ENCODE measurements at regions not wholly inside any gene's neighbourhood (a gene's known extent, or its start where the extent isn't known, plus 50 kb on each side); places are given as distances from the start of the nearest gene placed in this dataset.

GRCh38 chr21:16788584-16788983, 724.3 kb upstream of the CXADR start:
- TF ChIP-seq CTCF (IDR thresholded peaks at IDR 0.05 in 4 of 5, conservative IDR thresholded peaks at IDR 0.05 in 1 of 5) (no peak), POLR2A (IDR thresholded peaks at IDR 0.05) (no peak)

Measured in gastrocnemius medialis (tissue), 4 donors.